Epithelial cell of esophagus (primary cell): ENCODE measurements at regions not wholly inside any gene's neighbourhood (a gene's known extent, or its start where the extent isn't known, plus 50 kb on each side); places are given as distances from the start of the nearest gene placed in this dataset.
A peak's percentile ranks its signal among the peaks of the same experiment; 100 is the strongest.

Experiments used
- DNase-seq: peaks from one replicate; pipeline ENCODE4 v3.0.0; 2010; ENCODE audit warnings: low read depth
- H3K4me3 ChIP-seq: 2 replicates; pipeline ENCODE4 v1.5.1; 2011; ENCODE audit warnings: mild to moderate bottlenecking, low read length, control low read depth
- TF ChIP-seq, protein P1 (sequence below): IDR thresholded peaks from 2 replicates; pipeline ENCODE4 v1.5.1; 2011; ENCODE audit warnings: low read depth, mild to moderate bottlenecking, low read length, control low read depth, inconsistent platforms; ENCODE audit not compliant: insufficient read depth; ENCODE audit errors: missing control alignments

DNA sequence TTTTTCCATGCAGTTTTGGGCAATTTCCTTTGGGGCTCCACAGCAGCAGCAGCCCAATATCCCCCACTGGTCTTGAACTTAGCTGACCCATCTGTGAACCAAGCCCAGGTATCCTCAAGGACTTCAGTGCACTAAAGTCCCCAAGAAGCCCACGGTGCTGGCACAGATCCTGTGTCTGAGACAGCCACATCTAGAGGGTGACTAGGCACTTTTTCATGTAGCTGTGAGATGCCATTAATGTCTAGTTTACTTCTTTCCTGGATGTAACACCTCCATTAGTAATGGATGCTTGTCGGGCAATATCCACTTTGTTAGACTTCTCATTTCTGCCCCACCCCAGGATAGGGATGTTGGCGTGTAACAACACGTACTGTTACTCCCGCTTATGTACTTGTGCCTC, 117.9 kb downstream of the GPCPD1 start:
- no peak overlapping the region for H3K4me3 ChIP-seq
- TF ChIP-seq, protein P1, sequence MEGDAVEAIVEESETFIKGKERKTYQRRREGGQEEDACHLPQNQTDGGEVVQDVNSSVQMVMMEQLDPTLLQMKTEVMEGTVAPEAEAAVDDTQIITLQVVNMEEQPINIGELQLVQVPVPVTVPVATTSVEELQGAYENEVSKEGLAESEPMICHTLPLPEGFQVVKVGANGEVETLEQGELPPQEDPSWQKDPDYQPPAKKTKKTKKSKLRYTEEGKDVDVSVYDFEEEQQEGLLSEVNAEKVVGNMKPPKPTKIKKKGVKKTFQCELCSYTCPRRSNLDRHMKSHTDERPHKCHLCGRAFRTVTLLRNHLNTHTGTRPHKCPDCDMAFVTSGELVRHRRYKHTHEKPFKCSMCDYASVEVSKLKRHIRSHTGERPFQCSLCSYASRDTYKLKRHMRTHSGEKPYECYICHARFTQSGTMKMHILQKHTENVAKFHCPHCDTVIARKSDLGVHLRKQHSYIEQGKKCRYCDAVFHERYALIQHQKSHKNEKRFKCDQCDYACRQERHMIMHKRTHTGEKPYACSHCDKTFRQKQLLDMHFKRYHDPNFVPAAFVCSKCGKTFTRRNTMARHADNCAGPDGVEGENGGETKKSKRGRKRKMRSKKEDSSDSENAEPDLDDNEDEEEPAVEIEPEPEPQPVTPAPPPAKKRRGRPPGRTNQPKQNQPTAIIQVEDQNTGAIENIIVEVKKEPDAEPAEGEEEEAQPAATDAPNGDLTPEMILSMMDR, result no peak
- peak; percentile 48 for DNase-seq

DNA sequence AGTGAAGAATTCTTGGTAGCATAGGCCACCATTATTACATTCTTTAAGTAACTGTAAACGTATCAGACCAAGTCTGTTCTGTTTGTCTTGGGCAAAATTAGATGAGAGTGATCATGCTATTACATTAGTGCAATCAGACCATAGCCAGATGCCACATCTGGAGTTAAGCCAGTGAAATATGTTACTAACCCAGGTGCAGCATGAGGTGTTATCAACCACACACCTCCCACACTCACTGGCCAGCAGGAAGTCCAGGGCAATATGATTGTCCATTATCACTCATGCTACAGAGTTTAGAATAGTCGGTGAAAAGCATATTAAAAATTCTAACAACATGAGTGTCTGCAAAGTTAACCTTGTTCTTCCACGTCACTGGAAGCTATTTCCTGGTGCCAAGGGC, 119.4 kb downstream of the GPCPD1 start:
- no peak overlapping the region for H3K4me3 ChIP-seq
- TF ChIP-seq, protein P1, result no peak
- DNase-seq, result no peak

DNA sequence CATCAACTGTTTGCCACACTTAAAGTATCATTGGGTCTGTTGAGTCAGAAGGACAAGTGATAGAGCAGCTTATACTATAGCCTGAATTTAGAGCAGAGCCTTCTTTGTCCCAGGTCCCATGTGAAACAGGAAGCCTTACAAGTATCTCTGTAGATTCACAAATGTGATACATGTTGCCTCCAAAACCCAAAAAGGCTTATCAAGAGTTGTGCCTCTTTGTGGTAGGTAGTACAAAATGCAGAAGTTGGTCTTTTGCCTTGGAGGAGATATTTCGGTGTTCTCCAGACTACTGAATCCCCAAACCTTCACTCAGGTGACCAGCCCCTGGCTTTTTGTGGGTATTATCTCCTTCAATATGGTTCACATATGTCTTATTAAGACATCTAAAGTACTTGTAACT, 121.2 kb downstream of the GPCPD1 start:
- no peak for DNase-seq
- no peak overlapping the region for H3K4me3 ChIP-seq
- TF ChIP-seq, protein P1, result no peak

DNA sequence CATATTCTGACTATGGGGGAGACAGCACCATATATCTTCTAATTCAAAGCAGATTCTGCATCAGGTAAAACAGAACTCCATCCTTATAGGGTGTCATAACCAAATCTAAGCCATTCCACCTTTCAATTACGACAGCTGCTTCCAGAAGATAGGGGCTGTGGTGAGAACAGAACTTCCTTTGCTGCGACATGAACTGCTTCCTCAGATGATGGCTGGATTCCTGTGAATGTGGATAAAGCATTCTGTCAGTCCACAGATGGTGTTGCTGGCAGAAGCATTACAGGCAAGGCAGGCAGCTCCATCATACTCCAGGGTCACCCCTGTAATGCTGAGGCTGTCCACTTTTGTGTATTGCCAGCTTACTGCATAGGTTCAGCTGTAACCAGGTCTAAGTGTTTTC, 122.0 kb downstream of the GPCPD1 start:
- H3K4me3 ChIP-seq, result no peak overlapping the region
- no peak for DNase-seq
- TF ChIP-seq, protein P1, result no peak

DNA sequence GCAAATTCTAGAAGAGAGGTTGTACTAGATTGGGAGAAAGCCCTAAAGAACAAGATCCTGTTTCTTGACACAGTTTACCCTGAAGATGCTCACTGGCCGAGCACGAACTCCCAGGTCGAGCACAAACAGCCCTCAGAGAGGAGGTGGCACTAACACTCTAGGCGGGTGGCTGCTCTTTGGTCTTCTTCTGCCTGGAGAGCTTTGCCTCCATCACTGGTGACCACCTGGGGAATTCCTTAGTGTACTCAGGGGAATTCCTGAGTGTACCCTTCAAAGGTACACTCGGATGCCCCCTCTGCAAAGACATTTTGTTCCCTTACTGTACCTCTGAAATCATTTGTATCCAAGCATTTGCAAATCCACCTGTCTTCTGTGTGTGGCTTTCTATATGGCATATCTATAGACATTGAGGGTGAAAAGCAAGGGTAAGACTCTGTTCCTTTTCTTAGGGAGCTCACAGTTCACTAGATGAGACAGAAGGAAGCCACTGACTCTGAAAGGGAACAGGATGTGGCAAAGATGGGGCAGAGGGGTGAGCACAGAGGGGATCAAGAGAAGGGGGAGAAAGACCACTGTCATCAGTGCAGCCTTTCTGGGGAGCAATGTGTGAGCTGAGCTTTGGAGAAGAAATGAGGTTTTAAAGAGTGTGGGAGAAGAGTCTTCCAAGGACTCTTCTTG, 124.3 kb downstream of the GPCPD1 start:
- DNase-seq, result no peak
- H3K4me3 ChIP-seq, result no peak overlapping the region
- TF ChIP-seq, protein P1, result no peak

DNA sequence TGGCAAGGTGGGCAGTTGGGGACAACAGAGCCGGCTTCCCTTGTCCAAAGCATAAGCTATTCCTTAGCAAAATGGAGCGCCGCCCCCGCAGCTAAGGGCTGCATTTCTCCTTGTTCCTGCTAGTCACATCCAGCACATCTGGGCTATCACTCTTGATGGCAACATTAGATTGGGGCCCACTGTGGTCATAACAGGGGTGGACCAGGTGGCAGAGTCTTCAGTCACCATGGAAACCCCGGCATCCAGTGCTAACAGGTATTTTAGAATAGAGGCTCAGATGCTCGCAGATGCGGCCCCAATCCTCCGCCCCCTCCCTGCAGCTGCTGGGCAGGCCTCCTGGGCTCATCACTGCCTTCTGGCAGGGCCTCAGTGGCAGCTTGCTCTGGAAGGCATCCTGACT, 125.9 kb downstream of the GPCPD1 start:
- no peak for DNase-seq
- H3K4me3 ChIP-seq, result no peak overlapping the region
- TF ChIP-seq, protein P1, result no peak

DNA sequence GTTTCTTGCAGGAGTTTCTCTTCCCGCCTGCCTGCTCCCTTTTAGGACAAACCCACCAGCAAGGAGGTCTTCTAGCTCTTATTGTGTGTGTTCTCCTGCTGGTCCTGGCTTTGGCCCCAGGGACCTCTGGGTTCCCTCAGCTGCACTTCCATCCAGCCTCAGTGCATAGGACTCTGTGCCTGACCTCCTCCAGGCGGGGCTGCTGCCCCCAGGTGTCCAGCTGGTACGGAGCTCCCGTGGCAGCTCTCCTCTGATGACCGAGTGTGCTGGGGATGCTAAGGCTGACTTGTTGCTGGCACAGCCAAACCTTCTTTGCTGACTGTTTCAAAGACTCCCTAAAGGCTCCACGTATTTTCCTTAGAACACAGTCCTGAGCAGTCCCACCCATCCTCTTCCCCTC, 126.5 kb downstream of the GPCPD1 start:
- TF ChIP-seq, protein P1, result no peak
- no peak for DNase-seq
- H3K4me3 ChIP-seq, result no peak overlapping the region
